ENCODE measurements at regions not wholly inside any gene's neighbourhood (a gene's known extent, or its start where the extent isn't known, plus 50 kb on each side); places are given as distances from the start of the nearest gene placed in this dataset.

- DNase-seq (ENCODE audit: low spot score), result no peak
These were observed 219.8 kb downstream of the C9orf50 start for GRCh38 chr9:129400971-129401622.

GRCh38 chr9:129400001-129400970, 220.6 kb downstream of the C9orf50 start:
- no peak for DNase-seq (ENCODE audit: low spot score)

GRCh38 chr9:129399634-129399990, 221.3 kb downstream of the C9orf50 start:
- no peak for DNase-seq (ENCODE audit: low spot score)

GRCh38 chr9:129398961-129399633, 221.0 kb upstream of the IER5L start:
- no peak for DNase-seq (ENCODE audit: low spot score)

- DNase-seq (ENCODE audit: low spot score), result no peak
These were observed 220.3 kb upstream of the IER5L start for GRCh38 chr9:129398101-129398960.

- no peak for DNase-seq (ENCODE audit: low spot score)
These were observed 219.3 kb upstream of the IER5L start for GRCh38 chr9:129397335-129397734.

GRCh38 chr9:129396365-129396708, 218.3 kb upstream of the IER5L start:
- DNase-seq (ENCODE audit: low spot score), result no peak

GRCh38 chr9:129395633-129396364, 217.7 kb upstream of the IER5L start:
- no peak for DNase-seq (ENCODE audit: low spot score)

GRCh38 chr9:129394886-129395279, 216.8 kb upstream of the IER5L start:
- no peak for DNase-seq (ENCODE audit: low spot score)

GRCh38 chr9:129394061-129394885, 216.2 kb upstream of the IER5L start:
- DNase-seq (ENCODE audit: low spot score), result peak; percentile 58

GRCh38 chr9:129393064-129393463, 215.0 kb upstream of the IER5L start:
- DNase-seq (ENCODE audit: low spot score), result no peak

GRCh38 chr9:129392093-129392541, 214.1 kb upstream of the IER5L start:
- no peak for DNase-seq (ENCODE audit: low spot score)

- DNase-seq (ENCODE audit: low spot score), result no peak
These were observed 213.2 kb upstream of the IER5L start for GRCh38 chr9:129391221-129391661.

GRCh38 chr9:129390541-129390940, 212.5 kb upstream of the IER5L start:
- DNase-seq (ENCODE audit: low spot score), result no peak

- DNase-seq (ENCODE audit: low spot score), result no peak
These were observed 209.8 kb upstream of the IER5L start for GRCh38 chr9:129387822-129388221.

GRCh38 chr9:129386812-129387177, 208.7 kb upstream of the IER5L start:
- DNase-seq (ENCODE audit: low spot score), result no peak

GRCh38 chr9:129385211-129385934, 207.3 kb upstream of the IER5L start:
- DNase-seq (ENCODE audit: low spot score), result no peak

- no peak for DNase-seq (ENCODE audit: low spot score)
These were observed 206.6 kb upstream of the IER5L start for GRCh38 chr9:129384491-129385210.
